ELR (cell line): ENCODE measurements at regions not wholly inside any gene's neighbourhood (a gene's known extent, or its start where the extent isn't known, plus 50 kb on each side); places are given as distances from the start of the nearest gene placed in this dataset.

Source experiments
- DNase-seq: peaks from one replicate; pipeline ENCODE4 v3.0.0-alpha.2; 2015; ENCODE audit warnings: low read depth

DNA sequence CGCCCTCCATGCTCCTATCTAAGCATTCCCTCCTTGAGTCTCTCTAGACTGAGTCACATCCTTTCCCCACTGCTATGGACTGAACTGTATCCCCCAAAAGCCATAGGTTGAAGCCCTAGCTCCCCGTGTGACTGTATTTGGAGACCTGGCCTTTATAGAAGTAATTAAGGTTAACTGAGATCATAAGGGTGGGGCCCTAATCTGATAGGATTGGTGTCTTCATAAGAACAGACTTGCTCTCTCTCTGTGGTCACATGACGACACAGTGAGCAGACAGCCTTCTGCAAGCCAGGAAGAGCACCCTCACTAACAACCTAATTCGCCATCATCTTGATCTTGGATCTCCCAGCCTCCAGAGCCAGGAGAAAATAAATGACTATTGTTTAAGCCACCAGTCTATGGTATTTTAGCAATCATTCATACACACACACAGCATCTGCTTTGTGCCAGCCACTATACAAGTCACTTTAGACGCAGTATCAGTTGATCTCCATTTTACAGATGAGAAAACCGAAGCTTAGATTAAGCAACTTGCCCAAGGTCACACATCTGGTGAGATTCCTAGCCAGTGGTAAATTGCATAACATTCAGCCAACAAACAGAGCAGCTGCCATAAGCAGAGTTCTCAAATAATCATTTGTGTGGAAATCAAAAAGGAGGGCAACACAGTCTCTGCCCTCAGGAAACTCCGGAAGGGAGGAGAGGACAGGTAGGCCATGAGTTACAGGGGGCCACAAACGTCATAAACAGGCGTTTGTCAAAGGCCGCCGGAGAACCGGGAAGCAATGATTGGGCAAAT, 66.3 kb upstream of the HES1 start:
- DNase-seq = peak; percentile 48

DNA sequence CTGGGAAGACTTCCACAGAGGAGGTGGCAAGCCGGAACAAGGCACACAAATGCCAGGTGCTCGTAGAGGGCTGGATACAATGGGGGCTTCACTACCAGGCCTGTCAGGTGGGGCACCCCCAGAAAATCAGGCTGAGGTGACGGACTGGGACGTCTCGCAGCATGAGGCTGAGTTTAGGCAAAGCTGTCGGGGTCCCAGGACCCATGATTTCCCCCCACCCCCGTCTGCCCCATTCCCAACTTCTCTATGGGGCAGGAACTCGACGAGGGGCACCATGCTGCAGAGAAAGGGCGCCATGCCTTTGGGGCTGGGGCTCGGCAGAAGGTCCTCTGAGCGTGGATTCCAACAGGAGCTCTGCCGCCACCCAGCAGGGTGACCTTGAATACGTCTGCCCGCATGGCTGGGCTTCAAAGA, 65.7 kb upstream of the HES1 start:
- DNase-seq = no peak

DNA sequence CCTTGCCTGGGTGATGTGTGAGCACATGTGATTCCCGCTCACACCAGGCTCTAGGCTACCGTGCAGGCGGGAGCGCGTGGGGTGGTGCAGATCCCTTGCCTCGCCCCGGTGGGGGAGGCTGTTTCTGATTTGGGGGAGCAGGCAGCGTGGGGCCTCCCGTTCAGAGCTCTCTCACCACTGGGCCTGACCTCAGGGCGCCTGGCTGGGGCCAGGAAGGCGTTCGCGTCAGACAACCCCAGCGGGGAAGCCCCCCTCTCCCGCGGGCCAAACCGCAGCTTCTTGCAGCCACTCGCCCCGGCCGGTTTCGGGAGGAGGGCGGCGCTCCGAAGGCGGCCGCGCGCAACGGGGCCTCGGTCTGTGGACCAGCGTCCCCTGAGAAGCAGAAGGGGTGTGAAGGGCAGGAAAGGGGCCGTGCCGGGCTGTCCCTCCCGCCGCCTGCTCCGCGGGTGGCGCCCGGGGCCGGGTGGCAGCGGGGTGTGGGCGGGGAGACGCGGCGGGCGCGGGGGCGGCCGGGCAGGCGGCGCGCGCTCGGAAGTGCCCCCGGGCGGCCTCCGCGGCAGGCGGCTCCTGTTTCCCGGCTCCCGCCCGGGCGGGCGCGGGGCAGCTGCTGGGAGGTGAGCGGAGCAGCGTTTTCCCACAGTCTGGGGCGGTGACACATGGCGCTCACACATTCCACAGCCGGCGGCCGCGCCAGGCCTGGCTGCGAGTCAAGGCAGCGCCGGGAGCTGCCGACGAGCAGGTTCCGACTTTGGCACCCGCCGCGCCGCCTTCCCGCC, 65.1 kb upstream of the HES1 start:
- peak; percentile 89 for DNase-seq

- DNase-seq = peak; percentile 32
Observed at GRCh38 chr3:194072097-194072428, 63.9 kb upstream of the HES1 start.

- DNase-seq = no peak
Observed at GRCh38 chr3:194072691-194073279, 63.2 kb upstream of the HES1 start.

GRCh38 chr3:194073926-194074325, 62.0 kb upstream of the HES1 start:
- DNase-seq = no peak

DNA sequence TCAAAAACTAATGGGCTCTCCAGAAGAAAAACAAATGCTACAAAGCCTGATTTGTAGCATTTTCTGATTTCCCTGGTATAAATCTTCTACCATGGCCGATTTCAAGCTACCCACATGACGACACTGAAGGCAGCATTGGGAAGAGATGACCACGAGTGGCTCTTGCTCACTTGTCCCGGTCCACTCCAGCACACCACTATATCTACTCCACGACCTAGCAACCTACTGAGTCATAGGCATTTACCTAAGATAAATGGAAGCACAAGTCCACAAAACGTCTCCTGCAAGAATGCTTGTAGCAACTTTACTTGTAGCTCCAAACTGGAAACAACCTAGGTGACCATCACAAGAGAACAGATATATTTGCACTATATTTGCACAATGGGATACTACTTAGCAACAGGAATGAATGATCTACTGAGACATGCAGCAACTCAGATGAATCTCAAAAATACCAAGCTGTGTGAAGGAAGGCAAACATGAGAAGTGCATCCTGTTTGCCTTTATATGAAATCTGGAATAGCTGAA, 60.8 kb upstream of the HES1 start:
- no peak for DNase-seq

GRCh38 chr3:194075802-194076460, 60.0 kb upstream of the HES1 start:
- DNase-seq = no peak

DNA sequence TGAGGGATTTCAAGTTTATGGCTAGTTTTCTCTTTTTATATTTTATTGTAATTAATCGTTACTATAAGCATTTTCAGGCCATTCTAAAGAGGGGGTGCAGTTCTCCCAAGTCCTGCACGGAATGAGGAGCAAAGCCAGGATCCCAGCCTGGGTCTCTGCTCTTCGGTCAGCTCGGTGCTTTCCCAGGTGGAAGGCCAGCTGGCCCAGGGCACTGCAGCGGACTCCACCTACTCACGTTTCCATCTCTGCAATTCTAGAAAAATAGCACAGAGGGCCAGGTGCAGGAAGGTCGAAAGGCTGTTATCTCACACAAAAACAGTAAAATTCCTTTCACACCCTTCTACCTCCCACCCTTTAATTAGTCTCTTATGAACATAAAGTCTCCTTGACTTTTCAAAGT, 59.5 kb upstream of the HES1 start:
- DNase-seq = no peak

GRCh38 chr3:194077602-194078001, 58.3 kb upstream of the HES1 start:
- DNase-seq = no peak

DNA sequence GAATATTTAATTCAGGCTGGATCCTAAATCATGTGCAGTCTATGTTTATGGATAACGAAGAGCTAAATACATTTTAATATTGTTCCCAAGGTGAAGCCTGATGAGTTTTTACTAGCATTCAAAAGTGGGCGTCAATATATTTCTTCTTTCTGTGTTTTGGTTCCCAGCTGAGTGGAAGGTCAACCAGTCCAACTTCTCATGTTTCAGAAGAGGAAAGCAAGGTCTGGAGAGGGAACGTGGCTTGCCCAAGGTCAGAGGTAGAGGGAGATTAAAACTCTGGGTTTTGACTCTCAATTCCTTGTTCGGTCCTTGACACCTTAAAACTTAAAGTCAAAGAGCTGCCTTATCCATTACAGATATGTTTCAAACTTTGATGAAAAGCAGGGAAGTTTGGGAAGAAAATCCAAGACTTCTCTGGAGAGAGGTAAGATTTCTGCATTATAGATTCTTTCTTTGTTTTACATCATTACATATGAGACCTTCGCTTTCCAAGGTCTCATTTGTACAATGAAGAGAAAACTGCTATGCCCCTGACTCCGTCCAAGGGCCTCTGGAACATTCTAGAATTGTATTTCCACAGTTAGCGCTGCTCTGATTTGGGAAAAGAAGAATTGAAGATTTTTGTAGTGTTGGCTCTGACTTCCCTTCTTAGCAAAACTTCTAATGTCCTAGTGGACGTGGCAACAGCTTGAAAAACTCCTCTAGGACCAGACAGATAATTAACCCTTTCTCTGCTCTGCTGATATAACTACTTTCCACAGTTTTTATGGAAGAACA, 57.7 kb upstream of the HES1 start:
- no peak for DNase-seq

- DNase-seq = no peak
Observed at GRCh38 chr3:194079702-194080172, 56.2 kb upstream of the HES1 start.

DNA sequence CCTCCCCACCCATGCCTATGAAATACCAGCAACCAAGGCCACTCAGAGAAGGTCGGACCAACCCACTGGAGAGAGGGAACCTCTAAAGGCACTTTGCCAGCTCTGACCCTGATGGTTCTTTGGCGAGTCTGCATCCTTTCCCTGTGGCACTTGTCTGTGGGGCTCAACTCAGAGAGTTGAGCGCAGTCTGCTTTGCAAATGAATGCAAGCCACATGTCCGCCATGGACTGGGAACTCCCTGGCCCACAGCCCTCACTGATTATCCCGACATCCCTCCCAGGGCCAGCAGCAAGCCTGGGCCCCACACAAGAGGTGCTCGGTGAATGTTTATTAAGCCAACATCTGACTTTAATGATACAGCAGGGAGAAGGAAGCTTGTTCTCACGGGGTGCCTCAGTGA, 55.5 kb upstream of the HES1 start:
- DNase-seq = no peak

GRCh38 chr3:194080913-194081800, 54.8 kb upstream of the HES1 start:
- DNase-seq = no peak

GRCh38 chr3:194081826-194082225, 54.1 kb upstream of the HES1 start:
- no peak for DNase-seq

DNA sequence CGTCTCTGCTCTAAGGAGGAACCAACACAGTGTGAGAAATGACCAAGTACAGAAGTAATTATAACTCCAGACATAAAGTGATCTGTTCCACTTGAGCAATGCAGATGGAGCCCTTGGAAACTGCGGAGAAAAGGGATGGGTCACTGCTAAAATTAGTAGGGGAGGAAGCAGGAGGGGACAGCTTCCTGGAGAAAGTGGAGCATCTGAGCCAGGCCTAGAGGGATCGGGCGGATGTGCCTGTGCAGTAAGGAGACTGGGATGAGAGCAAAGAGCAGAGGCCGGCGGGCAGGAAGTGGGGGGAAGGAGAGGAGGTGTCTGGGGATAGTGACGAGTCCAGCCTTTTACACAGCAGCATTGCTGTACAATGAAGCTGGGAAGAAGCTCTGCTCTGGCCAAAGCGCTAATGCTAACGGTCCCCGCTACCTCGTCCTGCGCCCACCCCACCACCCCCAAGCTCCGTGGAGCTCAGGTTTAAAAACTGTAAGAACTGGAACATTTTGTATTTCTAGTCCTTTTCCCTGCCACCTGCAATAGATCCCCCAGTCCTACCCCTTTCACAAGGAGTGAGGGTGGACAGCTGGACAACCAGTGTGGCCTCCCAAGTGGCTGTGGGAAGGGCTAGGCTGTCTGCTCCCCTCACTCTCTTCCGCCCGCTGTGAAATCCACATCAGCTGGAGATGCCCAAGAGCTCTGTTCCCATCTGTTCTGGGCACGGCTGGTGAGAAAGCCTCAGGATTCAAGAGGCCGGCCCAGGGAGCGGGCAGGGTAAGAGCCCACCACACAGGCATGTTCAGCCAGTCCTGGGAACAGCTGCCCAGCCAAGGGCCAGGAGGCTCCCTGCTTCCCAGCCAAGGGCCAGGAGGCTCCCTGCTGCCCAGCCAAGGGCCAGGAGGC, 53.0 kb upstream of the HES1 start:
- peak; percentile 63 for DNase-seq

DNA sequence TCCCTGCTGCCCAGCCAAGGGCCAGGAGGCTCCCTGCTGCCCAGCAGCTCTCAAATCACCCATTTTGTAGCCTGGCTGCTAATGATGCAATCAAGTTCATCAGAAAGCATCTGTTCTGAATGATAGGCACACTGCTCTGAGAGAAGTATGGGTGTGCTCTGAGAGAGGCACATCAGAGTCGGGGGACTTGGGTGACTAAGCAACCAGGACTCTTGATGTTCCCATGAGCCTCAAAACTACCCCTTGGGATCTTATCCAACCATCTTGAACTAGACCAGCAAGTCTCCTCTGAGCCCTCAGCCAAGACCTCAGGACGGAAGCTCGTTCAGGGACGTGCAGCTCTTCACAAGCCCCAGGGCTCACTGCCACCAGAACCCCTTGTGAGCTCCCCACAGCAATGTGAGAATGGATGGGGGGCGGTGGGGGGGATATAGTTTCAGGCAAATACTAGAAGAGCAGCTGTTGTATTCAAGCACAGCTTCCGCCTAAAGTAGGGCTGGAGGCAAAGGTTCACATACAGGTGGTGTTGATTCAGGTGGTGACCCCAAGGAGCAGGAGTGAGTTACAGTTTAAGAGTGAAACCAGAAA, 52.2 kb upstream of the HES1 start:
- no peak for DNase-seq

- no peak for DNase-seq
Observed at GRCh38 chr3:194084284-194084683, 51.7 kb upstream of the HES1 start.
